K562 (cell line): ENCODE measurements at regions not wholly inside any gene's neighbourhood (a gene's known extent, or its start where the extent isn't known, plus 50 kb on each side); places are given as distances from the start of the nearest gene placed in this dataset.

Source experiments
- CBX2 ChIP-seq: fragments of 200-600 bp; sonication (generic); IDR thresholded peaks from one replicate; pipeline ENCODE4 v1.6.1; 2012; ENCODE audit warnings: mild to moderate bottlenecking, low read length, inconsistent platforms; ENCODE audit not compliant: insufficient read depth, poor library complexity, severe bottlenecking
- CTCF ChIP-seq, 3 experiments: IDR thresholded peaks in 2 of 3; conservative IDR thresholded peaks in 1 of 3; 2 replicates each; pipeline ENCODE4 v1.5.1; 2011 to 2012; ENCODE audit warnings: low read length in 3 of 3, mild to moderate bottlenecking in 3 of 3, control low read depth in 2 of 3, improper control_type of control experiment in 1 of 3, inconsistent platforms in 1 of 3, low read depth in 1 of 3, mixed read lengths in 1 of 3, moderate library complexity in 1 of 3; ENCODE audit not compliant: insufficient read depth in 2 of 3
- EP300 ChIP-seq: IDR thresholded peaks from 2 replicates; pipeline ENCODE4 v1.6.1; 2012; ENCODE audit warnings: low read length, improper control_type of control experiment
- KDM1A ChIP-seq, 2 experiments: fragments of 450-650 bp; IDR thresholded peaks; 2 replicates each; pipeline ENCODE4 v1.6.1; 2016; ENCODE audit warnings: mild to moderate bottlenecking in 2 of 2

- TF ChIP-seq EP300 (no peak), CTCF (IDR thresholded peaks at IDR 0.05 in 2 of 3, conservative IDR thresholded peaks at IDR 0.05 in 1 of 3; ENCODE audit: insufficient read depth in 2 of 3, low read depth in 1 of 3, low read length in 3 of 3) (no peak), KDM1A (IDR thresholded peaks at IDR 0.05) (no peak), CBX2 (no peak)
Measured at GRCh38 chr14:66011855-66012254, 474.3 kb upstream of the CCDC196 start.
